ENCODE measurements at regions not wholly inside any gene's neighbourhood (a gene's known extent, or its start where the extent isn't known, plus 50 kb on each side); places are given as distances from the start of the nearest gene placed in this dataset.

DNA sequence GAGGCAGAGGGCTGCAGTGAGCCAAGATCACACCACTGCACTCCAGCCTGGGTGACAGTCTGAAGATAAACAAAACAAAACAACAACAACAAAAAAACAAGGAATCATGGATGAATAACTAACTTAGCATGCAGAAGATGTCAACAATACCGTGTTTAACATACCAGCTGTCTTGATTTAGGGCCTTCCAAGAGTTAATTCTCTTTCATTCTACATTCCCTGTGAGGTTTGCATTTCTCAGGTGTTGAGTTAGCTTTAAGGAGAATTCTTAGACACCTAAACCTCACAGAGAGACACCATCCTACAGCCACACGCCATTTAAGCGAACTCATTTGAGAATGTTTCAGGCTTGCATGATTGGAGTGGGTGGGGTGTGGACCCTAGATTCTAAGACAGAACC is 363.1 kb upstream of the RUNX1 start:
- TF ChIP-seq ZNF274 (IDR thresholded peaks at IDR 0.05; ENCODE audit: low read depth, low read length) = no peak
- H3K4me3 ChIP-seq (ENCODE audit: low read length) = no peak overlapping the region

GRCh38 chr21:35411434-35411833 is 362.3 kb upstream of the RUNX1 start:
- no peak overlapping the region for H3K4me3 ChIP-seq (ENCODE audit: low read length)
- TF ChIP-seq ZNF274 (IDR thresholded peaks at IDR 0.05; ENCODE audit: low read depth, low read length) = no peak

GRCh38 chr21:35410656-35411055 is 361.6 kb upstream of the RUNX1 start:
- no peak overlapping the region for H3K4me3 ChIP-seq (ENCODE audit: low read length)
- TF ChIP-seq ZNF274 (IDR thresholded peaks at IDR 0.05; ENCODE audit: low read depth, low read length) = no peak

DNA sequence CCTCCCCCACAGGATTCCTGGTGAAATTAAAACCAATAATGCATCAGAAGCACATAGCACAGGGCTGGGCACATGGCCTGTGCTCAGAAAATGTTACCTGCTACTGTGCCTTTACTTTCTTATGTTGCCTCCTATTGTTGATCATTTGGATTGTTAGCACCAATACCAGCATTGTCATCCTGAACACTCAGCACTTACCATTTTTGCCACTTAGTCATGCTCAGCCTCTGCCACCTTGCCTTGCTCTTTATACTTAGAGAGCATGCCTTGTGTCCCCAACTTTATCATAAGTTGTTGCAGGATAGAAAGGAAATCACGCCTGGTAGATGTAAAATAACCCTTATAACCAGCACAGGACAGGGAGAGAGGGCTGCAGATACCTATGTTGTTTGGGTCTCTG is 361.0 kb upstream of the RUNX1 start:
- no peak overlapping the region for H3K4me3 ChIP-seq (ENCODE audit: low read length)
- TF ChIP-seq ZNF274 (IDR thresholded peaks at IDR 0.05; ENCODE audit: low read depth, low read length) = no peak

DNA sequence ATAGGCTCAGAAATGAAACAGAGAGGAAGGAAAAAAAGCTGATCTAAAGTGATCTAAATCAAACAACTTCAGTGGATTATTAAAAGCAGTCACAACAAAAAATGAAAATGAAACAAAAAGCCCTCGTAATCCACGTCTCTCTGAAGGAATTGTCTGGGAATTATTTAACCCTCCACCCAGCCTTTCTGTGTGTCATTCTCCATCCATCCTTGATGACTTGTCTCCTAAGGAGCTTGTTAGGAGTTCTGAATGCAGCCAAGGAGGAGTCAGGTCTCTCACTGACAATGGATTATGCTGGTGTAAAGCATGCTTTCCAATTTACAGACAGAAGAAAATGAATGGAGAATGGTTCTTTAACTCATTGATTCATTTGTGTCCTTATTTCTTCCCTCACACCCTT is 359.3 kb upstream of the RUNX1 start:
- no peak for TF ChIP-seq ZNF274 (IDR thresholded peaks at IDR 0.05; ENCODE audit: low read depth, low read length)

DNA sequence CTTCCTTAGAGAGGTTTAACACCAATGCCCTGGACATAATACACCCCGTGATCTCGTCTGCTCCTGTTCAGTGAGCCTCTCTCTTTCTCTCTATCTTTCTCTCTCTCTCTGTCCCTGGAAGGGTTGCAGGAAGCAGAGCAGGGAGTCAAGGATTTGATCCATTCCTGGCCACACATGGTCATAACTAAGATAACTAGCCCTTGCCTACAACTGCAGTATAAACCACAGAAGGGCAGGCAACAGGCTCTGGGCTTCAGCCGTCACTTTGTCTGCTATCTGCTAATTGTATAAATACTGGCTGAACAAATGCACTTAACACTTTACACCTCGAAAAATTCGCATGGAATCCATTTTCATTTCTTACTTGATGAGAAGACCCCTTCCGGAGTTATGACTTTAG is 357.5 kb upstream of the RUNX1 start:
- H3K4me3 ChIP-seq (ENCODE audit: low read length) = no peak overlapping the region
- no peak for TF ChIP-seq ZNF274 (IDR thresholded peaks at IDR 0.05; ENCODE audit: low read depth, low read length)

More for the DNA sequence above, 359.3 kb upstream of the RUNX1 start:
- H3K4me3 ChIP-seq (ENCODE audit: low read length) = no peak overlapping the region

GRCh38 chr21:35405981-35406380 is 356.9 kb upstream of the RUNX1 start:
- TF ChIP-seq ZNF274 (IDR thresholded peaks at IDR 0.05; ENCODE audit: low read depth, low read length) = no peak
- no peak overlapping the region for H3K4me3 ChIP-seq (ENCODE audit: low read length)

DNA sequence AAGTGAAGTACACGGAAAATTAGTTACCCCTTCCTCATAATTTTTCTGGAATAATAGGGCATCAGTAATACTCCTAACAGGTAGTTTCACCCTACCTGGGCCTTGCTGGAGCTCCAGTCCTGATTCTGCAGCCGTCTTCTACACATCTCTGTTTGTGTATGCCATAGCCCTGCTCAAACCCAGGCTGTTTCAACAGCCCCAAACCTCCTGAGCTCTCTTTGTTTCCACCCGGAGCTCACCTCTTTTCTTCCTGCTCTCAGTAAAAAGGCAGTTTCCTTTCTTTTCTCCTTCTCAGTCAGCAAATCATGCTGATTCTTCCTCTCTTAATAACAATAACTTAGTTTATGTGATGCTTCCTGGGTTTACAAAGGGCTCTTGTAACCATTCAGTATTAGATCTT is 355.1 kb upstream of the RUNX1 start:
- no peak overlapping the region for H3K4me3 ChIP-seq (ENCODE audit: low read length)
- TF ChIP-seq ZNF274 (IDR thresholded peaks at IDR 0.05; ENCODE audit: low read depth, low read length) = no peak

DNA sequence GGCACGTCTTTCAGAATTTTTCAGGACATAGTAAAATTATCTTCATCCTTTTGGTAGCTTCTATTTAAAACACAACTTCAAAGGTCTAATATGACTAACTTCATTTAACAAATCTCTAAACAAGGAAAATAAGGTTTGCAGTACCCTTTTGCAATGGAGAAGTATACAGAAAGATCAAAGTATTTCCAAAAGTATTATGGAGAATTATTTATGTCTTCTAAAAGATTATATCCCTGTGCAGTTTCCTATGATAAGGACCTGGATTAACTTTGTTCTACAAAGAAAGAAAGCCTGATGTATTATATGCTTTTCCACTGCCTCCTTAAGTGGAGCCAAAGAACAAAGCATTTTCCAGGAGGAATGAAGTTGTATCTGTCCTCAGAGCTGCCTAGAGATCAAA is 353.0 kb upstream of the RUNX1 start:
- no peak for TF ChIP-seq ZNF274 (IDR thresholded peaks at IDR 0.05; ENCODE audit: low read depth, low read length)
- H3K4me3 ChIP-seq (ENCODE audit: low read length) = no peak overlapping the region

GRCh38 chr21:35401476-35401875 is 352.4 kb upstream of the RUNX1 start:
- H3K4me3 ChIP-seq (ENCODE audit: low read length) = no peak overlapping the region
- no peak for TF ChIP-seq ZNF274 (IDR thresholded peaks at IDR 0.05; ENCODE audit: low read depth, low read length)

DNA sequence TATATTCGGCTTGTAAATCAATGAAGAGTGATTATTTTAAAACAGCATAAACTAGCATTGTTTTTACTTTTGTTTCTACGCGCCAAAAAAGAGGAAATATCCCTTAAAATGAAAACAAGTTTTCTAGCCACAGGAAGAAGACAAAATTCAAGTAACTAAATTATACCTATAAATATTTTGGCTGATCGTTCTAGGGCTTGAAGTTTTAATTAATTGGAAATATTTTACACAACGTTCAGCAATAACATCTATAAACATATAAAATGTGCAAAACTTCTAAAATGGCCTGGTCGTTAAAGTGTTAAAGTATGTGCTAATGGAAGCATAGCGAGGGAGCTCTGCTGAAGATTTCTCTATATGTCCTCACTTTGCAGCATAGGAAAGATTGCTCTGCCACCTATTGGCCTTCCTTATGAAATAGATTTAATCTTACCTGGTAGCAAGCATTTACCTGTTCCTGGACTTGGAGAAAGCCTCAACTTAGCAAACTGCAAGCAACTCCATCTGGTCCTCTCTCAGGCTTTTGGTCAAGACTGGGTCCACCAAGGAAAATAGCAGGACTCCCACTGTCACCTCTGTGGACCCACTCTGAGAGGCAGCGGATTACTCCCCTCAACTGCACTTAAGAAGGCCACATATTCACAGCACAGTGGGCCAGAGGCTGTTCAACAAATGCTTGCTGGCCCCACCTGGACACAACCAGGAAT is 351.3 kb upstream of the RUNX1 start:
- TF ChIP-seq ZNF274 (IDR thresholded peaks at IDR 0.05; ENCODE audit: low read depth, low read length) = no peak
- H3K4me3 ChIP-seq (ENCODE audit: low read length) = no peak overlapping the region

GRCh38 chr21:35399706-35400105 is 350.6 kb upstream of the RUNX1 start:
- no peak overlapping the region for H3K4me3 ChIP-seq (ENCODE audit: low read length)
- TF ChIP-seq ZNF274 (IDR thresholded peaks at IDR 0.05; ENCODE audit: low read depth, low read length) = no peak

- no peak overlapping the region for H3K4me3 ChIP-seq (ENCODE audit: low read length)
- TF ChIP-seq ZNF274 (IDR thresholded peaks at IDR 0.05; ENCODE audit: low read depth, low read length) = no peak
Measured at GRCh38 chr21:35399002-35399530, 350.0 kb upstream of the RUNX1 start.

- H3K4me3 ChIP-seq (ENCODE audit: low read length) = no peak overlapping the region
Measured at GRCh38 chr21:35398346-35398982, 349.4 kb upstream of the RUNX1 start.

GRCh38 chr21:35397781-35398180 is 348.7 kb upstream of the RUNX1 start:
- H3K4me3 ChIP-seq (ENCODE audit: low read length) = no peak overlapping the region
- no peak for TF ChIP-seq ZNF274 (IDR thresholded peaks at IDR 0.05; ENCODE audit: low read depth, low read length)

More at GRCh38 chr21:35398346-35398982, 349.4 kb upstream of the RUNX1 start:
- no peak for TF ChIP-seq ZNF274 (IDR thresholded peaks at IDR 0.05; ENCODE audit: low read depth, low read length)

Measured in GM08714 (cell line).